ENCODE measurements at regions not wholly inside any gene's neighbourhood (a gene's known extent, or its start where the extent isn't known, plus 50 kb on each side); places are given as distances from the start of the nearest gene placed in this dataset.

GRCh38 chr6:104214901-104215300 is 644.8 kb downstream of the HACE1 start:
- no peak overlapping the region for H2AFZ ChIP-seq (ENCODE audit: low read depth, low read length)
- H3K9me3 ChIP-seq (ENCODE audit: low read length), result no peaks in the 10 kb centered on the region
- no peaks in the 10 kb centered on the region for H3K27me3 ChIP-seq (ENCODE audit: insufficient read depth, low read depth, low read length)
- H3K9ac ChIP-seq (ENCODE audit: low read length), result no peak overlapping the region
- no peaks in the 10 kb centered on the region for H3F3A ChIP-seq (ENCODE audit: insufficient read depth, low read length, poor library complexity, severe bottlenecking)
- no peak overlapping the region for H3K27ac ChIP-seq (ENCODE audit: low read length)
- TF ChIP-seq, protein P1, sequence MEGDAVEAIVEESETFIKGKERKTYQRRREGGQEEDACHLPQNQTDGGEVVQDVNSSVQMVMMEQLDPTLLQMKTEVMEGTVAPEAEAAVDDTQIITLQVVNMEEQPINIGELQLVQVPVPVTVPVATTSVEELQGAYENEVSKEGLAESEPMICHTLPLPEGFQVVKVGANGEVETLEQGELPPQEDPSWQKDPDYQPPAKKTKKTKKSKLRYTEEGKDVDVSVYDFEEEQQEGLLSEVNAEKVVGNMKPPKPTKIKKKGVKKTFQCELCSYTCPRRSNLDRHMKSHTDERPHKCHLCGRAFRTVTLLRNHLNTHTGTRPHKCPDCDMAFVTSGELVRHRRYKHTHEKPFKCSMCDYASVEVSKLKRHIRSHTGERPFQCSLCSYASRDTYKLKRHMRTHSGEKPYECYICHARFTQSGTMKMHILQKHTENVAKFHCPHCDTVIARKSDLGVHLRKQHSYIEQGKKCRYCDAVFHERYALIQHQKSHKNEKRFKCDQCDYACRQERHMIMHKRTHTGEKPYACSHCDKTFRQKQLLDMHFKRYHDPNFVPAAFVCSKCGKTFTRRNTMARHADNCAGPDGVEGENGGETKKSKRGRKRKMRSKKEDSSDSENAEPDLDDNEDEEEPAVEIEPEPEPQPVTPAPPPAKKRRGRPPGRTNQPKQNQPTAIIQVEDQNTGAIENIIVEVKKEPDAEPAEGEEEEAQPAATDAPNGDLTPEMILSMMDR (IDR thresholded peaks at IDR 0.05; ENCODE audit: poor library complexity, severe bottlenecking), result no peak
- TF ChIP-seq EZH2 (IDR thresholded peaks at IDR 0.05; ENCODE audit: borderline replicate concordance, insufficient read depth, low read length, poor library complexity, severe bottlenecking), result no peak
- TF ChIP-seq, protein P2, sequence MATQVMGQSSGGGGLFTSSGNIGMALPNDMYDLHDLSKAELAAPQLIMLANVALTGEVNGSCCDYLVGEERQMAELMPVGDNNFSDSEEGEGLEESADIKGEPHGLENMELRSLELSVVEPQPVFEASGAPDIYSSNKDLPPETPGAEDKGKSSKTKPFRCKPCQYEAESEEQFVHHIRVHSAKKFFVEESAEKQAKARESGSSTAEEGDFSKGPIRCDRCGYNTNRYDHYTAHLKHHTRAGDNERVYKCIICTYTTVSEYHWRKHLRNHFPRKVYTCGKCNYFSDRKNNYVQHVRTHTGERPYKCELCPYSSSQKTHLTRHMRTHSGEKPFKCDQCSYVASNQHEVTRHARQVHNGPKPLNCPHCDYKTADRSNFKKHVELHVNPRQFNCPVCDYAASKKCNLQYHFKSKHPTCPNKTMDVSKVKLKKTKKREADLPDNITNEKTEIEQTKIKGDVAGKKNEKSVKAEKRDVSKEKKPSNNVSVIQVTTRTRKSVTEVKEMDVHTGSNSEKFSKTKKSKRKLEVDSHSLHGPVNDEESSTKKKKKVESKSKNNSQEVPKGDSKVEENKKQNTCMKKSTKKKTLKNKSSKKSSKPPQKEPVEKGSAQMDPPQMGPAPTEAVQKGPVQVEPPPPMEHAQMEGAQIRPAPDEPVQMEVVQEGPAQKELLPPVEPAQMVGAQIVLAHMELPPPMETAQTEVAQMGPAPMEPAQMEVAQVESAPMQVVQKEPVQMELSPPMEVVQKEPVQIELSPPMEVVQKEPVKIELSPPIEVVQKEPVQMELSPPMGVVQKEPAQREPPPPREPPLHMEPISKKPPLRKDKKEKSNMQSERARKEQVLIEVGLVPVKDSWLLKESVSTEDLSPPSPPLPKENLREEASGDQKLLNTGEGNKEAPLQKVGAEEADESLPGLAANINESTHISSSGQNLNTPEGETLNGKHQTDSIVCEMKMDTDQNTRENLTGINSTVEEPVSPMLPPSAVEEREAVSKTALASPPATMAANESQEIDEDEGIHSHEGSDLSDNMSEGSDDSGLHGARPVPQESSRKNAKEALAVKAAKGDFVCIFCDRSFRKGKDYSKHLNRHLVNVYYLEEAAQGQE (IDR thresholded peaks at IDR 0.05; ENCODE audit: borderline replicate concordance), result no peak
- no peak for TF ChIP-seq MXI1 (conservative IDR thresholded peaks at IDR 0.05; ENCODE audit: poor library complexity, severe bottlenecking)
- no peak for TF ChIP-seq TAF1 (IDR thresholded peaks at IDR 0.05; ENCODE audit: low read depth)
- TF ChIP-seq POLR2AphosphoS5 (IDR thresholded peaks at IDR 0.05), result no peak
- no peak for TF ChIP-seq SMC3 (conservative IDR thresholded peaks at IDR 0.05; ENCODE audit: poor library complexity)
- TF ChIP-seq RAD21 (conservative IDR thresholded peaks at IDR 0.05), result no peak
- no peak for TF ChIP-seq EP300 (conservative IDR thresholded peaks at IDR 0.05; ENCODE audit: poor library complexity, severe bottlenecking)
- H3K4me3 ChIP-seq (ENCODE audit: low read length), result no peak overlapping the region
- no peaks in the 10 kb centered on the region for H3K79me2 ChIP-seq (replicated peaks; ENCODE audit: insufficient read depth, low read length)
- H3K36me3 ChIP-seq (ENCODE audit: insufficient read depth, low read length), result no peaks in the 10 kb centered on the region
- no peaks in the 10 kb centered on the region for H3K9me2 ChIP-seq (ENCODE audit: insufficient read depth, low read length)
- H4K20me1 ChIP-seq (ENCODE audit: insufficient read depth), result no peaks in the 10 kb centered on the region
- no peak overlapping the region for H3K4me2 ChIP-seq (ENCODE audit: low read length)

DNA sequence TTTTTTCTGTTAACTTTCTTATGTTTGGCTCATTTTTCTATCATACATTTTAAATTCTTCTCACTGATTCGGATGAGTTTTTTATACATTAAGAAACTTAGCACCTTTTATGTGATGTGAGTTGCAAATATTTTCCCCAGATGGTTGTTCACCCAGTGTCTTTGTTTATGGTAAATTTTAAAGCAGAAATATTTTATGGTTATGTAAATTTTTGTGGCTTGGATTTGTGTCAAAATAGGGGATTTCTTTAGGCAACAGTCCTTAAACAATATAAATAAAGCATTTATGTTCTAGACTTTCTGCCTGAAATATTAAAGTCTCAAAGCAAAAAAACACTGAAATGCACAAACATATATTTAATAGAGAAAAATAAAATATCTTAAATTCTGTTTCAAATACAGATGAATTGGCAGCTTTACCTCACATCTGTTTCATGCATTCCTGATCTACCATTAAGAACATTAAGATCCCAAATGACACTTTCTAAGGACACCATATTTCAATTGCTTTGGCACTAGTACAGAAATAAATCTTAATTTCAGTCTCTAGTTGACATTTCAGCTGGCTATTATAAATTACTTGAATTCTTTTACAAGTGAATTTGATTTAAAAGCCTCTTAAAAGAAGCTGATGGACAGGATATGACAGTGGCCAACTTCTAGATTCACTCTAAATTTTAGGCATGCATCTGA is 646.6 kb downstream of the HACE1 start:
- Histone ChIP-seq H2AFZ (ENCODE audit: low read depth, low read length) (no peak overlapping the region), H3K4me3 (ENCODE audit: low read length) (no peak overlapping the region), H3K9ac (ENCODE audit: low read length) (no peak overlapping the region), H3K9me3 (ENCODE audit: low read length) (no peaks in the 10 kb centered on the region), H3K79me2 (replicated peaks; ENCODE audit: insufficient read depth, low read length) (no peaks in the 10 kb centered on the region), H3K27me3 (ENCODE audit: insufficient read depth, low read depth, low read length) (no peaks in the 10 kb centered on the region), H3K4me2 (ENCODE audit: low read length) (no peak overlapping the region), H3K27ac (ENCODE audit: low read length) (no peak overlapping the region), H4K20me1 (ENCODE audit: insufficient read depth) (no peaks in the 10 kb centered on the region), H3K36me3 (ENCODE audit: insufficient read depth, low read length) (no peaks in the 10 kb centered on the region), H3F3A (ENCODE audit: insufficient read depth, low read length, poor library complexity, severe bottlenecking) (no peaks in the 10 kb centered on the region), H3K9me2 (ENCODE audit: insufficient read depth, low read length) (no peaks in the 10 kb centered on the region)
- no peak for TF ChIP-seq POLR2AphosphoS5 (IDR thresholded peaks at IDR 0.05)
- no peak for TF ChIP-seq SMC3 (conservative IDR thresholded peaks at IDR 0.05; ENCODE audit: poor library complexity)
- no peak for TF ChIP-seq EP300 (conservative IDR thresholded peaks at IDR 0.05; ENCODE audit: poor library complexity, severe bottlenecking)
- TF ChIP-seq, protein P1 (IDR thresholded peaks at IDR 0.05; ENCODE audit: poor library complexity, severe bottlenecking), result no peak
- no peak for TF ChIP-seq EZH2 (IDR thresholded peaks at IDR 0.05; ENCODE audit: borderline replicate concordance, insufficient read depth, low read length, poor library complexity, severe bottlenecking)
- TF ChIP-seq RAD21 (conservative IDR thresholded peaks at IDR 0.05), result no peak
- TF ChIP-seq TAF1 (IDR thresholded peaks at IDR 0.05; ENCODE audit: low read depth), result no peak
- no peak for TF ChIP-seq MXI1 (conservative IDR thresholded peaks at IDR 0.05; ENCODE audit: poor library complexity, severe bottlenecking)
- TF ChIP-seq, protein P2 (IDR thresholded peaks at IDR 0.05; ENCODE audit: borderline replicate concordance), result no peak
